ENCODE measurements at regions not wholly inside any gene's neighbourhood (a gene's known extent, or its start where the extent isn't known, plus 50 kb on each side); places are given as distances from the start of the nearest gene placed in this dataset.

- TF ChIP-seq SFPQ (IDR thresholded peaks at IDR 0.05; ENCODE audit: low read depth, low read length) (no peak), GATAD2B (IDR thresholded peaks at IDR 0.05; ENCODE audit: borderline replicate concordance) (peak; percentile 78; the same call in 1 of the 2 replicates), MXD1 (CRISPR knock-in tag; IDR thresholded peaks at IDR 0.05; ENCODE audit: borderline replicate concordance, poor library complexity, severe bottlenecking) (peak; percentile 23), PTTG1 (tag; IDR thresholded peaks at IDR 0.05; ENCODE audit: low read depth) (no peak), SMARCC2 (IDR thresholded peaks at IDR 0.05; ENCODE audit: low read depth) (peak; percentile 91), NFRKB (IDR thresholded peaks at IDR 0.05; ENCODE audit: low read depth) (peak; percentile 65; the same call in 1 of the 2 replicates), ZNF274 (IDR thresholded peaks at IDR 0.05; ENCODE audit: borderline replicate concordance, low read depth, low read length) (no peak), BMI1 (IDR thresholded peaks at IDR 0.05; ENCODE audit: low read length) (no peak), HDAC8 (tag; IDR thresholded peaks at IDR 0.05) (no peak), SUPT5H (IDR thresholded peaks at IDR 0.05) (no peak), RBM15 (IDR thresholded peaks at IDR 0.05; ENCODE audit: insufficient read depth, low read length) (no peak), GABPA (tag; conservative IDR thresholded peaks at IDR 0.05; ENCODE audit: low read depth) (no peak), NR1H2 (CRISPR knock-in tag; IDR thresholded peaks at IDR 0.05) (no peak), ZNF398 (CRISPR knock-in tag; IDR thresholded peaks at IDR 0.05) (no peak), RBM25 (IDR thresholded peaks at IDR 0.05; ENCODE audit: low read depth, low read length, severe bottlenecking) (no peak), BRD9 (IDR thresholded peaks at IDR 0.05; ENCODE audit: low read depth, partially characterized antibody) (peak; percentile 29), CREB1 (IDR thresholded peaks at IDR 0.05) (peak; percentile 75), CREB1 (CRISPR knock-in tag; IDR thresholded peaks at IDR 0.05) (peak; percentile 42; the same call in 1 of the 2 replicates), MCM5 (IDR thresholded peaks at IDR 0.05; ENCODE audit: low read depth) (no peak), ZNF175 (CRISPR knock-in tag; IDR thresholded peaks at IDR 0.05; ENCODE audit: low read depth) (peak; percentile 62), ZNF449 (CRISPR knock-in tag; IDR thresholded peaks at IDR 0.05) (peak; percentile 68; the same call in 1 of the 2 replicates), CREM (IDR thresholded peaks at IDR 0.05; ENCODE audit: low read depth) (peak; percentile 73), HES1 (IDR thresholded peaks at IDR 0.05; ENCODE audit: low read depth) (peak; percentile 47; the same call in 1 of the 2 replicates), FOS (IDR thresholded peaks at IDR 0.05; ENCODE audit: extremely low read depth, insufficient read length) (peak; percentile 12)
These were observed 90.3 kb upstream of the ZNF366 start (continued) for GRCh38 chr5:72597456-72597948.
